Neural cell (in vitro differentiated cells): ENCODE measurements at regions not wholly inside any gene's neighbourhood (a gene's known extent, or its start where the extent isn't known, plus 50 kb on each side); places are given as distances from the start of the nearest gene placed in this dataset.

ENCODE experiments used
- H2AFZ ChIP-seq: fragments of 200-600, 300-800 bp; sonication (generic), shearing (Covaris generic); 2 replicates; pipeline ENCODE4 v1.6.0; 2014; ENCODE audit warnings: low read depth, mild to moderate bottlenecking, antibody characterized with exemption, low read length, moderate library complexity
- H3F3A ChIP-seq: fragments of 200-600 bp; shearing (Covaris generic); 2 replicates; pipeline ENCODE4 v1.6.1; 2016; ENCODE audit warnings: mild to moderate bottlenecking, moderate library complexity, mixed read lengths, antibody characterized with exemption, low read length; ENCODE audit not compliant: insufficient read depth, poor library complexity, severe bottlenecking
- H3K27ac ChIP-seq: fragments of 200-600, 300-800 bp; sonication (generic), shearing (Covaris generic); 2 replicates; pipeline ENCODE4 v1.5.1; 2014; ENCODE audit warnings: mild to moderate bottlenecking, low read length, moderate library complexity
- H3K27me3 ChIP-seq: fragments of 300-800, 200-600 bp; sonication (generic), shearing (Covaris generic); 2 replicates; pipeline ENCODE4 v1.6.0; 2014; ENCODE audit warnings: mild to moderate bottlenecking, low read depth, low read length, moderate library complexity; ENCODE audit not compliant: insufficient read depth
- H3K36me3 ChIP-seq: fragments of 300-800, 200-600 bp; sonication (generic), shearing (Covaris generic); 2 replicates; pipeline ENCODE4 v1.5.1; 2014; ENCODE audit warnings: mild to moderate bottlenecking, antibody characterized with exemption, low read length, moderate library complexity; ENCODE audit not compliant: insufficient read depth
- H3K4me2 ChIP-seq: fragments of 300-800, 200-600 bp; sonication (generic), shearing (Covaris generic); 2 replicates; pipeline ENCODE4 v1.6.0; 2014; ENCODE audit warnings: mild to moderate bottlenecking, low read length
- H3K4me3 ChIP-seq: fragments of 300-800, 200-600 bp; sonication (generic), shearing (Covaris generic); 2 replicates; pipeline ENCODE4 v1.5.1; 2014; ENCODE audit warnings: mild to moderate bottlenecking, low read length, moderate library complexity
- H3K79me2 ChIP-seq: fragments of 200-600 bp; shearing (Covaris generic); replicated peaks from 2 replicates; pipeline ENCODE4 v1.6.0; 2014; ENCODE audit warnings: mild to moderate bottlenecking, low read length, moderate library complexity; ENCODE audit not compliant: insufficient read depth
- H3K9ac ChIP-seq: fragments of 300-800, 200-600 bp; sonication (generic), shearing (Covaris generic); 2 replicates; pipeline ENCODE4 v1.6.1; 2016; ENCODE audit warnings: mild to moderate bottlenecking, low read length, mixed read lengths
- H3K9me2 ChIP-seq: fragments of 200-600 bp; shearing (Covaris generic); 2 replicates; pipeline ENCODE4 v1.6.1; 2016; ENCODE audit warnings: mild to moderate bottlenecking, low read length, mixed read lengths; ENCODE audit not compliant: insufficient read depth
- H3K9me3 ChIP-seq: fragments of 200-600, 300-800 bp; sonication (generic), shearing (Covaris generic); 2 replicates; pipeline ENCODE4 v1.6.1; 2016; ENCODE audit warnings: mild to moderate bottlenecking, mixed run types, low read length, moderate library complexity, mixed read lengths
- H4K20me1 ChIP-seq: fragments of 200-600 bp; shearing (Covaris generic); 2 replicates; pipeline ENCODE4 v1.6.1; 2016; ENCODE audit warnings: mild to moderate bottlenecking, mixed run types; ENCODE audit not compliant: insufficient read depth
- EP300 ChIP-seq: fragments of 450-650 bp; conservative IDR thresholded peaks from 2 replicates; pipeline ENCODE4 v1.6.1; 2014; ENCODE audit warnings: antibody characterized with exemption, mild to moderate bottlenecking, moderate library complexity; ENCODE audit not compliant: poor library complexity, severe bottlenecking
- EZH2 ChIP-seq: fragments of 200-600, 300-800 bp; shearing (Covaris generic), sonication (generic); IDR thresholded peaks from 2 replicates; pipeline ENCODE4 v1.6.1; 2014; ENCODE audit warnings: antibody characterized with exemption, low read length, borderline replicate concordance, mild to moderate bottlenecking; ENCODE audit not compliant: insufficient read depth, poor library complexity, severe bottlenecking
- MXI1 ChIP-seq: fragments of 450-650 bp; conservative IDR thresholded peaks from 2 replicates; pipeline ENCODE4 v1.6.1; 2014; ENCODE audit warnings: antibody characterized with exemption, mild to moderate bottlenecking; ENCODE audit not compliant: poor library complexity, severe bottlenecking
- POLR2AphosphoS5 ChIP-seq: IDR thresholded peaks from 2 replicates; pipeline ENCODE4 v1.6.1; 2012
- RAD21 ChIP-seq: fragments of 450-650 bp; conservative IDR thresholded peaks from 2 replicates; pipeline ENCODE4 v1.6.1; 2014; ENCODE audit warnings: antibody characterized with exemption, mild to moderate bottlenecking, moderate library complexity
- SMC3 ChIP-seq: fragments of 450-650 bp; conservative IDR thresholded peaks from 2 replicates; pipeline ENCODE4 v1.6.1; 2014; ENCODE audit warnings: antibody characterized with exemption, mild to moderate bottlenecking, moderate library complexity; ENCODE audit not compliant: poor library complexity
- TAF1 ChIP-seq: IDR thresholded peaks from 2 replicates; pipeline ENCODE4 v1.6.1; 2012; ENCODE audit warnings: low read depth
- TF ChIP-seq, protein P1 (sequence below): IDR thresholded peaks from 2 replicates; pipeline ENCODE4 v1.6.1; 2012; ENCODE audit warnings: borderline replicate concordance
- TF ChIP-seq, protein P2 (sequence below): fragments of 450-650 bp; IDR thresholded peaks from 2 replicates; pipeline ENCODE4 v1.5.1; 2014; ENCODE audit warnings: antibody characterized with exemption, mild to moderate bottlenecking, moderate library complexity; ENCODE audit not compliant: poor library complexity, severe bottlenecking

DNA sequence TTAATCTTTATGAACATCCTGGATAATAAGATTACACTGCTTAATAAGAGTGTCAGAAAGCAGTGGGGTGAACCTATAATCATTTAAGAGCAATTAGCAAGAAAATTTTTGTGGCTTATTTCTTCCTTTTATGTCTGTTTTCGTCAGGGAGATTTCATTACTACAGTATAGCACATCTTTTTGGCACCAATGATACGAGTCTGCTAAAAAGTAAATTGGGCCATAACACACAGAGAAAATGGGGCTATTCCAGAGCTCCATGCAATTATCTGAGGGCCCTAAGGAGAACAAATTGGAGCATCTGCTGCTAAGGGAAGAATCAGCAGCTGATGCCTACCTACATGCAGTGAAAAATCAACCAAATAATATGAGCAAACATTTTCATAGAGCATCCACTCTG is 330.3 kb upstream of the NCAM2 start:
- H2AFZ ChIP-seq = no peak overlapping the region
- H3K36me3 ChIP-seq = no peaks in the 10 kb centered on the region
- no peak overlapping the region for H3K4me3 ChIP-seq
- TF ChIP-seq, protein P1, sequence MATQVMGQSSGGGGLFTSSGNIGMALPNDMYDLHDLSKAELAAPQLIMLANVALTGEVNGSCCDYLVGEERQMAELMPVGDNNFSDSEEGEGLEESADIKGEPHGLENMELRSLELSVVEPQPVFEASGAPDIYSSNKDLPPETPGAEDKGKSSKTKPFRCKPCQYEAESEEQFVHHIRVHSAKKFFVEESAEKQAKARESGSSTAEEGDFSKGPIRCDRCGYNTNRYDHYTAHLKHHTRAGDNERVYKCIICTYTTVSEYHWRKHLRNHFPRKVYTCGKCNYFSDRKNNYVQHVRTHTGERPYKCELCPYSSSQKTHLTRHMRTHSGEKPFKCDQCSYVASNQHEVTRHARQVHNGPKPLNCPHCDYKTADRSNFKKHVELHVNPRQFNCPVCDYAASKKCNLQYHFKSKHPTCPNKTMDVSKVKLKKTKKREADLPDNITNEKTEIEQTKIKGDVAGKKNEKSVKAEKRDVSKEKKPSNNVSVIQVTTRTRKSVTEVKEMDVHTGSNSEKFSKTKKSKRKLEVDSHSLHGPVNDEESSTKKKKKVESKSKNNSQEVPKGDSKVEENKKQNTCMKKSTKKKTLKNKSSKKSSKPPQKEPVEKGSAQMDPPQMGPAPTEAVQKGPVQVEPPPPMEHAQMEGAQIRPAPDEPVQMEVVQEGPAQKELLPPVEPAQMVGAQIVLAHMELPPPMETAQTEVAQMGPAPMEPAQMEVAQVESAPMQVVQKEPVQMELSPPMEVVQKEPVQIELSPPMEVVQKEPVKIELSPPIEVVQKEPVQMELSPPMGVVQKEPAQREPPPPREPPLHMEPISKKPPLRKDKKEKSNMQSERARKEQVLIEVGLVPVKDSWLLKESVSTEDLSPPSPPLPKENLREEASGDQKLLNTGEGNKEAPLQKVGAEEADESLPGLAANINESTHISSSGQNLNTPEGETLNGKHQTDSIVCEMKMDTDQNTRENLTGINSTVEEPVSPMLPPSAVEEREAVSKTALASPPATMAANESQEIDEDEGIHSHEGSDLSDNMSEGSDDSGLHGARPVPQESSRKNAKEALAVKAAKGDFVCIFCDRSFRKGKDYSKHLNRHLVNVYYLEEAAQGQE = no peak
- TF ChIP-seq MXI1 (no peak), TAF1 (no peak), EZH2 (no peak), SMC3 (no peak), EP300 (no peak), POLR2AphosphoS5 (no peak), RAD21 (no peak)
- TF ChIP-seq, protein P2, sequence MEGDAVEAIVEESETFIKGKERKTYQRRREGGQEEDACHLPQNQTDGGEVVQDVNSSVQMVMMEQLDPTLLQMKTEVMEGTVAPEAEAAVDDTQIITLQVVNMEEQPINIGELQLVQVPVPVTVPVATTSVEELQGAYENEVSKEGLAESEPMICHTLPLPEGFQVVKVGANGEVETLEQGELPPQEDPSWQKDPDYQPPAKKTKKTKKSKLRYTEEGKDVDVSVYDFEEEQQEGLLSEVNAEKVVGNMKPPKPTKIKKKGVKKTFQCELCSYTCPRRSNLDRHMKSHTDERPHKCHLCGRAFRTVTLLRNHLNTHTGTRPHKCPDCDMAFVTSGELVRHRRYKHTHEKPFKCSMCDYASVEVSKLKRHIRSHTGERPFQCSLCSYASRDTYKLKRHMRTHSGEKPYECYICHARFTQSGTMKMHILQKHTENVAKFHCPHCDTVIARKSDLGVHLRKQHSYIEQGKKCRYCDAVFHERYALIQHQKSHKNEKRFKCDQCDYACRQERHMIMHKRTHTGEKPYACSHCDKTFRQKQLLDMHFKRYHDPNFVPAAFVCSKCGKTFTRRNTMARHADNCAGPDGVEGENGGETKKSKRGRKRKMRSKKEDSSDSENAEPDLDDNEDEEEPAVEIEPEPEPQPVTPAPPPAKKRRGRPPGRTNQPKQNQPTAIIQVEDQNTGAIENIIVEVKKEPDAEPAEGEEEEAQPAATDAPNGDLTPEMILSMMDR = no peak
- H3K4me2 ChIP-seq = no peak overlapping the region
- H3K9me2 ChIP-seq = no peaks in the 10 kb centered on the region
- H3K27ac ChIP-seq = no peak overlapping the region
- H3K79me2 ChIP-seq = no peaks in the 10 kb centered on the region
- no peaks in the 10 kb centered on the region for H3K27me3 ChIP-seq
- H4K20me1 ChIP-seq = no peaks in the 10 kb centered on the region
- no peaks in the 10 kb centered on the region for H3F3A ChIP-seq
- H3K9ac ChIP-seq = no peak overlapping the region
- H3K9me3 ChIP-seq = no peaks in the 10 kb centered on the region

DNA sequence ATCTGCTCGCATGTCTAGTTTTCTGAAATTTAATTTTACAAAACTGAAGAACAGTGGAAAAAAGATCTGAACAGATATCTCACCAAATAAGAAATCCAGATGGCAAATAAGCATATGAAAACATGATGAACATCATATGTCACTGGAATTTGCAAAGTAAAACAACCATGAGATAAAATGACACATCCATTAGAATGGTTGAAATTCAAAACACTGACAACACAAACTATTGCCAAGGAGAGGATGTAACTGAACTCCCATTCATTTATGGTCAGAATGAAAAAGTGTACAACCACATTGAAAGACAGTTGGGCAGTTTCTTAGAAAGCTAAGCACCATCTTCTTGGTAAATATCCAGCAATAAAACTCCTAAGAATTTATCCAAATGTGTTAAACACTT is 312.7 kb upstream of the NCAM2 start:
- no peaks in the 10 kb centered on the region for H3K36me3 ChIP-seq
- H3K4me3 ChIP-seq = no peak overlapping the region
- H3K9me3 ChIP-seq = no peaks in the 10 kb centered on the region
- H3F3A ChIP-seq = no peaks in the 10 kb centered on the region
- H3K9ac ChIP-seq = no peak overlapping the region
- H4K20me1 ChIP-seq = no peaks in the 10 kb centered on the region
- H3K4me2 ChIP-seq = no peak overlapping the region
- H2AFZ ChIP-seq = no peak overlapping the region
- no peak for TF ChIP-seq EZH2
- no peak for TF ChIP-seq EP300
- no peak for TF ChIP-seq POLR2AphosphoS5
- no peak for TF ChIP-seq MXI1
- no peak for TF ChIP-seq SMC3
- no peak for TF ChIP-seq TAF1
- TF ChIP-seq, protein P2 = no peak
- TF ChIP-seq, protein P1 = no peak
- TF ChIP-seq RAD21 = no peak
- no peak overlapping the region for H3K27ac ChIP-seq
- no peaks in the 10 kb centered on the region for H3K79me2 ChIP-seq
- H3K27me3 ChIP-seq = no peaks in the 10 kb centered on the region
- H3K9me2 ChIP-seq = no peaks in the 10 kb centered on the region
